Muscle of leg (tissue), 3 donors: ENCODE measurements at regions not wholly inside any gene's neighbourhood (a gene's known extent, or its start where the extent isn't known, plus 50 kb on each side); places are given as distances from the start of the nearest gene placed in this dataset.

ENCODE experiments used
- DNase-seq: peaks from one replicate; pipeline ENCODE4 v3.0.0; 2013
- H3K27ac ChIP-seq: one replicate; pipeline ENCODE4 v1.5.1; 2013; ENCODE audit warnings: mild to moderate bottlenecking, low read length, control low read depth
- H3K27me3 ChIP-seq: one replicate; pipeline ENCODE4 v1.6.1; 2013; ENCODE audit warnings: low read length; ENCODE audit not compliant: control insufficient read depth, insufficient read depth
- H3K36me3 ChIP-seq: one replicate; pipeline ENCODE4 v1.6.1; 2013; ENCODE audit warnings: low read length; ENCODE audit not compliant: control insufficient read depth, insufficient read depth
- H3K4me1 ChIP-seq: one replicate; pipeline ENCODE4 v1.6.1; 2013; ENCODE audit warnings: low read length; ENCODE audit not compliant: control insufficient read depth, insufficient read depth
- H3K4me3 ChIP-seq: one replicate; pipeline ENCODE4 v1.5.1; 2013; ENCODE audit warnings: low read length, control low read depth
- H3K9me3 ChIP-seq: replicated peaks from 2 replicates; pipeline ENCODE4 v1.6.1; 2013; ENCODE audit warnings: low read depth, low read length; ENCODE audit not compliant: control insufficient read depth
- WGBS: methylation state at CpG from one replicate; pipeline ENCODE4 v1.1.5; 2013; ENCODE audit warnings: missing lambda C conversion rate; ENCODE audit not compliant: insufficient coverage; 5-methylcytosine and 5-hydroxymethylcytosine counted together

- no peak for DNase-seq
- WGBS: no CpG with 5 or more reads among the region's 2 CpGs
- Histone ChIP-seq H3K27me3 (no peaks in the 10 kb centered on the region), H3K4me3 (no peak overlapping the region), H3K36me3 (no peaks in the 10 kb centered on the region), H3K4me1 (peaks cover 17% of the 10 kb centered on the region), H3K9me3 (no peaks in the 10 kb centered on the region), H3K27ac (no peak overlapping the region)
These were observed 391.1 kb upstream of the NPVF start for GRCh38 chr7:25619381-25619780.

DNA sequence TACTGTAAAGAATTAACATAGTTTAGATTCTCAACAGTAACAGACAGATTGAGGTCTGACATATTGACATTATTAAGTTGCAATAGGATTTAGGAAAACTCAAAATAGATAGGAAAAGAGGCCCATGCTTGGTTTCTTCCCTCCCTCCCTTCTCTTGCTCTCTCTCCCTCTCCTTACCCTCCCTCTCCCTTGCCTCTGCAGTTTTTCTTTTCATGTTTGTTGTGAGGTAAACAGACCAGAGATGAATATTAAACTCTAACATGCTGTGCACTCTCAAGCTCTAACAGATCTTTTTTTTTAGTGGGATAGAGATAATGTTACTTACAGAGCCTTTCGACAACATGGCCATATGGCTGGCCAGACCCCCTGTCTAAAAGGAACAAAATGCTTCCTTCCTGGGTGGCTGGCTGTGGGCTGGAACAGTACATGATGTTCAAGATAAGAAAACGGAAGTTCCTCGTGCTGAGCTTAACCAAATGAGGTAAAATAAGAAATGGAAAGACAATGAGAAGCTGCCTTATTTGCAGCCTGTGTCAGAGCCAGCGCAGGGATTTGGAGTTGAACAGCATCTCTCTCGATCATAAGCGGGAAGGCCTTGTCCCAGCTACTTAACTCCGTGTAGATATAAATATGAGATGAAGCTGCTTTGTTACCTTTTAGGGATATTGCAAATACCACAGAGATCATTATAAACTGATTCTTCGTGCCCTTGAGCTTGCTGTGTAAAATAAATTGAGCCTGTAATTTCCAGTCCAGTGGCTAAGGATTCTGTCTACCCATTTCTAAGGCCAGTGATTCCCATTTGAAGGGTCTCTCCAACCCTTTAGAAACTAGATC, 391.9 kb upstream of the NPVF start:
- Histone ChIP-seq H3K4me3 (no peak overlapping the region), H3K36me3 (no peaks in the 10 kb centered on the region), H3K9me3 (no peaks in the 10 kb centered on the region), H3K27ac (no peak overlapping the region), H3K27me3 (no peaks in the 10 kb centered on the region), H3K4me1 (peaks cover 16% of the 10 kb centered on the region)
- WGBS: 26% methylated on average over 5 of the region's 8 CpGs
- peak; percentile 44 for DNase-seq

DNA sequence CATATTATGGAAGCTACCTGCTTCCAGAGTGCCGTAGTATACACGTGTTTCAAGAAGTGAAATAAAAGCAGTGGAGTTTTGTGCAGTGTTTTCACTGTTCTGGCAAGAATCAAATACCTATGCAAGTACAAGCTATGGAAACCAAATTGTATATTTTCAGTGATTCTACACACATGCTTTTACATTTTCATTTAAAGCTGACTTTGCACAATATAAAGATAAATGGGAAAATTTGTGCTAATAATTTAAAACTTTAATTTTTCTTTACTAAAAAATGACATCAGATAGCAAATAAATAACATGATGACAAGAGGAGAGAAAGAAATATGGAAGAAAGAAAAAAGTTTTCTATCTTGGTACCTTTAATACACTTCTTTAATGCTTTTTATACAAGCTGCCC, 393.7 kb upstream of the NPVF start:
- no peak overlapping the region for H3K27ac ChIP-seq
- H3K4me3 ChIP-seq: no peak overlapping the region
- DNase-seq: no peak
- H3K27me3 ChIP-seq: no peaks in the 10 kb centered on the region
- H3K4me1 ChIP-seq: peaks cover 12% of the 10 kb centered on the region
- no peaks in the 10 kb centered on the region for H3K9me3 ChIP-seq
- H3K36me3 ChIP-seq: no peaks in the 10 kb centered on the region
- WGBS: no CpG with 5 or more reads among the region's 2 CpGs

GRCh38 chr7:25622695-25623094, 394.4 kb upstream of the NPVF start:
- H3K27me3 ChIP-seq: no peaks in the 10 kb centered on the region
- H3K4me3 ChIP-seq: no peak overlapping the region
- H3K9me3 ChIP-seq: no peaks in the 10 kb centered on the region
- no CpG with 5 or more reads among the region's 3 CpGs for WGBS
- DNase-seq: no peak
- H3K36me3 ChIP-seq: no peaks in the 10 kb centered on the region
- no peak overlapping the region for H3K27ac ChIP-seq
- peaks cover 12% of the 10 kb centered on the region for H3K4me1 ChIP-seq

GRCh38 chr7:25624051-25624450, 395.8 kb upstream of the NPVF start:
- Histone ChIP-seq H3K4me1 (peaks cover 12% of the 10 kb centered on the region), H3K9me3 (no peaks in the 10 kb centered on the region)

DNA sequence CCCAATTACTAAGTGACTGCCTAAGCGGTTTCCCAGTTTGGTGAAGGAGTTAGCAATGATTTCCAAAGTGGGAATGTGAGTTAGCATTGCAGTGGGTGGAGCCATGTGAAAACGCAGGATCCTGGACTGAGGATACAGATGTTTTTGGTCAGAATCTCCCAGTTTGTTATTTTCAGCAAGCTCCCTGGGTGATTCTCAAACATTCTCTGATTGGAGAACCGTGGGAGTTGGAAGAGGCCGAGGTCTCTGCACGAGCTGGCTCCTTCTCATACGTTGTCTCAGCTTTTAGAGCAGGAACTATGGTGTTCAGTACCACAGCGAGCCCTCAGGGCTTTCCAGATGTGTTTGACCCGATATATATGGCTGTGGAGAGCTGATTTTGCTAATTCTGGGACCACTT, 396.5 kb upstream of the NPVF start:
- Histone ChIP-seq H3K4me3 (no peak overlapping the region), H3K27me3 (no peaks in the 10 kb centered on the region), H3K27ac (peak overlapping the region; percentile 91), H3K9me3 (no peaks in the 10 kb centered on the region), H3K36me3 (no peaks in the 10 kb centered on the region), H3K4me1 (peaks cover 12% of the 10 kb centered on the region)
- WGBS: 16% methylated on average over 6 of the region's 8 CpGs
- peak; percentile 96 for DNase-seq

More at GRCh38 chr7:25624051-25624450, 395.8 kb upstream of the NPVF start:
- no peak for DNase-seq
- H3K27ac ChIP-seq: no peak overlapping the region
- H3K27me3 ChIP-seq: no peaks in the 10 kb centered on the region
- H3K36me3 ChIP-seq: no peaks in the 10 kb centered on the region
- WGBS: no CpG with 5 or more reads among the region's 3 CpGs
- no peak overlapping the region for H3K4me3 ChIP-seq

DNA sequence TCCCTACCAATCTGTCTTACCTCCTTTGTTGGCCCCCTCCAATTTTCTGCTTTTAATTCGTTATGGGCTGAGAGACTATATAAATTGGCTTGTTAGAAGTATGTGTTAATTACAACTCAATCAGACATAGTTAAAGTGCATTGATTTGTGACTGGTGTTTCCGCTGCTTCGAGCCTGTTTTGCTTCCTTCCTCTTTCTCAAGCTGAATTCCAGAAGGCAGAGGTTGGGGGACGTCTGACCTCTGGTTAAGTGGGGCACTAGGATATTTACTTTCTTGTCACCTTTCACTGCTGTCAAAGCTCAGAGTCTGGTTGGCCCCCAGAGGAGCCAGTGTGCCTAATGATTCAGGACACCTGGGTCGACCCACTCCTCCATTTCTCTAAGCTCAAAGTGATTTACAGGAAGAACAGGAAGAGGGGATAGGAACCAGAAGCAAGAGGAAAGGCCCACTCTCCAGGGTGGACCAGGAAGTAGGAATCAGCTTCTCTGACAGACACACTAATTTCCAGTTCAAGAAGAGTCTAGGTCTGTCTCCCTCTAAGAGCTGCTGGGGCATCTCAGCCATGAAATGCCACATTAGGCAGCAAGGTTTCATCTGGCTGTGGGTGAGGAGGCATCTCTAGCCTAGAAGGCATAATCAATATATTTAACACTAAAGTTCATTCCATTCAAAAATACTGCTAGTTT, 397.2 kb upstream of the NPVF start:
- no CpG with 5 or more reads among the region's 5 CpGs for whole genome bisulfite sequencing
- no peak for DNase-seq
- H3K36me3 ChIP-seq: no peaks in the 10 kb centered on the region
- H3K4me1 ChIP-seq: peaks cover 12% of the 10 kb centered on the region
- no peaks in the 10 kb centered on the region for H3K9me3 ChIP-seq
- peak overlapping the region; percentile 91 for H3K27ac ChIP-seq
- H3K4me3 ChIP-seq: no peak overlapping the region
- no peaks in the 10 kb centered on the region for H3K27me3 ChIP-seq

- Histone ChIP-seq H3K27me3 (no peaks in the 10 kb centered on the region), H3K36me3 (no peaks in the 10 kb centered on the region), H3K4me3 (no peak overlapping the region), H3K27ac (peak overlapping the region; percentile 52), H3K4me1 (peaks cover 12% of the 10 kb centered on the region), H3K9me3 (no peaks in the 10 kb centered on the region)
- DNase-seq: peak; percentile 73
- WGBS: no CpG with 5 or more reads among the region's 4 CpGs
These were observed 398.3 kb upstream of the NPVF start for GRCh38 chr7:25626451-25627131.

GRCh38 chr7:25628446-25628845, 400.2 kb upstream of the NPVF start:
- Histone ChIP-seq H3K27ac (no peak overlapping the region), H3K9me3 (no peaks in the 10 kb centered on the region), H3K4me3 (no peak overlapping the region), H3K36me3 (no peaks in the 10 kb centered on the region), H3K27me3 (no peaks in the 10 kb centered on the region), H3K4me1 (peaks cover 12% of the 10 kb centered on the region)
- no peak for DNase-seq
- WGBS: no CpG with 5 or more reads among the region's 3 CpGs

DNA sequence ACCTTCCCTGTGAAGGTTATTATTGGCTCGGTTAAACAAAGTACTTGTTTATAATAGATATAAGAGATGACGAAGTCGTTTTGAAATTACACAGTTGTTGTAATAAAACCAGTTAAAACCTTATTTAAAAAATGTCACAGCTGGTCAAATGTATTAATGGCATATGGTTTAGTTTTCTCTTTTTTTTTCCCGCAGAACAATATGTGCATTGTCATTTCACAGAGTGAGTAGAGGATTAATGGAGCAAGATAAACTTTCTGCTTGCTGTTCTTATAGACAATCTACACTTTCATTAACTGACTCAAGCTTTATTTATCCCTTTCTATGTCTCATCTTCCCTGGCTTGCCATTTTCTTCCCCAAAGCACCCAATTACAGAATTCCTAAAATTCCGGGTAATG, 404.3 kb upstream of the NPVF start:
- Histone ChIP-seq H3K4me3 (no peak overlapping the region), H3K36me3 (no peaks in the 10 kb centered on the region), H3K27ac (no peak overlapping the region), H3K9me3 (no peaks in the 10 kb centered on the region), H3K27me3 (no peaks in the 10 kb centered on the region), H3K4me1 (peaks cover 15% of the 10 kb centered on the region)
- WGBS: no CpG with 5 or more reads among the region's 5 CpGs
- no peak for DNase-seq
